CD4-positive, alpha-beta T cell treated with Interleukin-4 for 1 hour (primary cell): ENCODE measurements at regions not wholly inside any gene's neighbourhood (a gene's known extent, or its start where the extent isn't known, plus 50 kb on each side); places are given as distances from the start of the nearest gene placed in this dataset.
"Not testable (repeated sequence)": the region's sequence is repeated elsewhere in the genome, so short reads cannot be mapped to it uniquely, and the experiment has no call there.

Experiments
- DNase-seq, 2 donors: peaks; one replicate each; pipeline ENCODE4 v3.0.0-alpha.2; 2020 to 2022

DNA sequence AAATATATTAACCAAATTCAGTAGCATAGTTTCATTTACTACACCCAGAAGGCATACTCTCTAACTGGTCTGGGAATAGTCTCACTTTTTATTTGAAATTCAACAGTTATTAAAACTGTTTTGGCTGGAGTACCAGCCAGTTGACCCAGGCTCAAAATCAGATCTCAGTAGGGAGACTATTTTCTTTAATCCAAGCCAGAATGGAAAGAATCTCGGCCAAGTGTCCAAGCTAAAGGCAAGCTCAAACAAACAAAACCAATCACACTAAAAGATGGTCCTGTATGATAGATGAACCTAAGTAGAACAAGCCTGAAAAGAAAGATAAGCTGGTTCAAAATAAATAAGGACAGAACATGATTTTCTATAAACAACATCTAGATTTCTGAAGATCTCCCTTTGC is 259.6 kb upstream of the POM121L12 start:
- no peak for DNase-seq

DNA sequence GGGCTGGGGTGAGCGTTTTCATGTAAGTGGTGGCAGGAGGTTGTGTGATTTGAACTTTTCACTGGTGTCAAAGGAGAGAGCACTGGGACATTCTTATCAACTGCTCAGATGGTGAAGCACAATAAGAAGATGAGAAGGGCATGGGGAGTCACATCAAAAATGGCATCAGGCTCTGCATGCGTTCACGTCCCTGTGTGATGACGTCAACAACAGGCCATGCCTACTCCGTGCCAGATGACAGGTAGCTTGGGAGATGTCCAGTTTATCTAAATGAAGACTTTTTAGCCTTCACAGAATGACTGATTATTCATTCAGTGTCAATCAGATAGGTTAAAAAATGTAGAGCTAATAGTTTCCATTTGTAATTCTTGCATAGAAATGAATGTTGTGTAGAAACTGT is 264.3 kb upstream of the POM121L12 start:
- DNase-seq = no peak

DNA sequence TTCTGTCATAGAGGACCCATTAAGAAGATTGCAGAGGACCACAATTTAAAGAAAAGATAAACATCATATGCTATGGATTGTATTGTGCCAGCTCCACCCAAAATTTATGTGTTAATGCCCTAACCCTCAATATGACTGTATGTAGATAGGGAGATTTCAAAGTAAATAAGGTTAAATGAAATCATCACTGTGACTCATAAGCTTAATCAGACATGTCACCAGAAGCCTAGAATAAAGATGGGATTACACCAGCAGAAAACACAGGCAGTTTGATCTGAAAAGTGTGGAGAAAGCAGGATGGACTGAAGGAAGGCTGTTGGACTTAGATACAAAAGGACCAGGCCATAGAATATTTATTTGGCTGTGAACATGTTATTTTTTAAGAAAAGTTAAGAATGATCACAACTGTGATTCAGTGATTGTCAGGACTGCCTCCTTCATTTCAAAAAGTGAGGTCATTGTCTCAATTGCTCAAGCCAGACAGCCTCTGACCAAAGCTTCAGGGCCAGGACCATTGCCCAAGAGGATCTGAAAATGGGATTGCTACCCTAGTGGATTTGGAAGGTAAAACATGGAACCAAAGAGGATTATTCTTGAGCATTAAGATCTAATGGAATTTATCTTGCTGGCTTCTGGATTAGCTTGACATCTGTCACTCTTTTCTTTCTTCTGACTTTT is 270.8 kb upstream of the POM121L12 start:
- no peak for DNase-seq

DNA sequence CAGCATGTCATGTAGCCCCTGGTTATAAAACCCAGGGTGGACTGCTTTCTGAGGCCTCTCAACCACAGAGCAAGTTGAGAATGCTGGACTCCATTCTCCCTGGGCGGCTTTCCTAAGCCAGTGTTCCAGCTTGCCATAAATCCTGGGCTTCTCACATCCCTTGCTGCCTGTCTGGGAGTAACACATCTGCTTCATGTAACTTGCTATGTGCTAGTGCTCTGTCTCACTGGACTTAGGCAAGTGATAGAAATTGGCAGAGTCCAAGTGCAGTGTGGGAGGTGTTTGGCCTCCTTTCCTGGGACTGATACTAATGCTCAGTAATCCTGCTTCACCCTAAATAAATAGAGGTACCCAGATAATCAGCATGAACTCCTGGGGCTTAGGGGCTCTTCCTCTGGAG is 277.1 kb upstream of the POM121L12 start:
- no peak for DNase-seq

DNA sequence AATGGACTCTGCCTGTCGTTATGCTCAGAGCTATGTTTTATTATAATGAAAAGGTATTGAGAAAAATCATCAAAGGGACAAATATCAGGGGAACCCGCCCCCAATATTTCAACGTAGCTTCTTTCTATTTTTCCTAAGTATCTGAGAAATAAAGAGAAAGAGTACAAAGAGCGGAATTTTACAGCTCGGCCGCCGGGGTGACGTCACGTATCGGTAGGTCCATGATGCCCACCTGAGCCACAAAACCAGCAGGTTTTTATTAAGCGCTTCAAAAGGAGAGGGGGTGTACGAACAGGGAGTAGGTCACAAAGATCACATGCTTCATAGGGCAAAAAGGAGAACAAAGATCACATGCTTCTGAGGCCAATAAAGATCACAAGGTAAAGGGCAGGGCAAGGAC is 281.6 kb upstream of the POM121L12 start:
- no peak for DNase-seq

DNA sequence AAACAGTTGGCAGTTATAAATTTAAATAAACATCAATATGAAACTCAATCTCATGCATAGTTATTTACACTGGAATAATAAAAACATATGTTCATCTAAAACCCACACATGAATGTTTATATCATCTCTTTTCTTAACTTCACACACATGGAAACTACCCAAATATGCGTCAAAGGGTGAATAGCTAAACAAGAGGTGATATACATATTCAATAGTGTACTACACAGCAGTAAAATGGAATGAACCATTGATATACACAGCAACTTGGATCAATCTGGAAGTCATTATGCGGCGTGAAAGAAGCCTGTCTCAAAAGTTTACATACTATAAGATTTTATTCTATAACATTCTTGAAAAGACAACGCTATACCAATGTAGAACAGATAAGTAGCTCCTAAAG is 282.5 kb upstream of the POM121L12 start:
- DNase-seq = no peak

DNA sequence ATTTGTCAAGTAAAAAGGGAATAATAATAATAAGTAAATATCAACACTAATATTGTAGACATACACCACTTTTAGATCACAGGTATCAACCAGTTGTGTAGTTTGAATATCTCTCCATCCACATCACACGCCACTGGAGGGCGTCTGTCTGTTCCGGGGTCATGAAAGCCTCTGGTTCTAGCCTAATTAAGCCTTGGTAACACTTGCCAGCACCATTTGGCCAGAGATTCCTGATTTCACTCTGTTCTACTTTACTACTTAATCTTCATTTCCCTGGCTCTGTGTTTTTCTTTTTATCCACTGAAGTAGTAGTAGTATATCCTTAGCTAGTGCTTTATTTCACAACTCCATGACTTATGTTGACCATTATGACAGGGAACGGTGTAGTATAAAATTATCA is 285.6 kb upstream of the POM121L12 start:
- DNase-seq = no peak

DNA sequence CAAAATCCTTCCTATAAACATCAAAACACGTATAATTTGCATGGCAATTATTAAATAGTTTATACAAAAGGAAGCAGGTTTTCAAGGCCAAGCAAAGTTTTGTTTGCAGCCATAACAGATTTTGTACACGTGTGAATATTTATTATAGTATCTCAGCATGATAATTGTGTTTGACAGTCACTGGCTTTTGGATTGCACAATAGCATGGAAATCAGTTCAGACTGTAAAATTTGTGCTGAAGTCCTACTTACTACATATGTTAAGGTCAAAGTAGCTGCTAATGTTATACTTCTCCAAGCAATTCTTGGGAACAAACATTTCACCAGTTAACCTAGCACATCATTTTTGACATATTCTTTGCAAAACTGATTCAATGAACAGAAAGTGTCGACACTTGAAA is 287.6 kb upstream of the POM121L12 start:
- no peak for DNase-seq

DNA sequence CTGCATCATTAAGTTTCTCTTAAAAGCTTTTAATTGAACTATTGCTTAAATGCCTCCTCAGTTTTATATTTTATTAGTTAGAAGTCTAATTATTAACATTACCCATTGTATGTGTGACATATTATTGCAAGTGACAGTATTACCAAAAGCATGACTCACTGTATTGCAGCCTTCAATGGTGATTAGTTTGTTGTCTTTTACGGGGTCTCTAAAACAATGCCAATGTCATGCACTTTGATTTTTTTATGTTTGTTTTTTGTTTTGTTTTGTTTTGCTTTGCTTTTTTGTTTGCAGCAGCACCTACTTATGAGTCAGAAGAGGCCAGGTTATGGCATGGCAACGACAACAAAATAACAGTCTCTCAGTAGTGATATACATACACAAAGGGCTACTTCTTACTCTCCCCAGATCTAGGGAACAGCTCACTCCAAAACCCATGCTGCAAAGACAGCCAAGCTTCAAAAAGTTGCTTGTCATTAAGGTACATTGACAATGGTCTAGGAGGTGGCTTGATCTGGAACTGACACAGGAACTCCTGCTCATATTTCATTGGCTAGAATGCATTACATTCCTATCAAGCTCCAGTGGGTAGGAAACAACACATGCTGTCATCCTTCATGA is 293.7 kb upstream of the POM121L12 start:
- DNase-seq = no peak

DNA sequence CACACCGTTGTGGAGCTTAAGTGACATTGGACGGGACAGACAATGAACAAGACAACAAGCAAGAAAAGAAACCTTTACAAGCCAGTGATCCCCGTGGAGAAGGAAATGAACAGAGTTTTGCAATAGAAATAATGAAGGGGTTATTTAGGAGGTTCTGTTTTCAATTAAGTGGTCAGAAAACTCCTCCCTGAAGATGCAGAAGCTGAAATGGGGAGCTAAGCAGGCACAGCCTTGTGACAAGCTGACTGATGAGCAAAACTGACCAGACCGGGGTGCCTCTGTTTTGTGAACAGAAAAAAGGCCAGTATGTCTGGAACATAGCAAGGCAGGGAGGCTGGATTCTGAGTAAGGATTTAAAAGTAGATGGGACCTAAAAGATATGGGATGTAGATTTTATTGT is 299.8 kb upstream of the POM121L12 start:
- no peak for DNase-seq

DNA sequence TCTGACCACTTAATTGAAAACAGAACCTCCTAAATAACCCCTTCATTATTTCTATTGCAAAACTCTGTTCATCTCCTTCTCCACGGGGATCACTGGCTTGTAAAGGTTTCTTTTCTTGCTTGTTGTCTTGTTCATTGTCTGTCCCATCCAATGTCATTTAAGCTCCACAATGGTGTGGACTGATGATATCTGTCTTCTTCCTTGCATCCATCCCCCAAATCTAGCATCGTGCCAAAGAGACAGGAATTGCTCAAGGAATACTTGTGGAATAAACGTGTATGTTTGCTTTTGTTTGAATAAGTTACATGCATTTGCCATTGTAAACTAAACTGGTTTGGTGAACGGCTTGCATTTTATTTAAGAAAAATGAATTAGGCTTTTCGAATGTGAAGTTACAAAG is 306.8 kb upstream of the POM121L12 start:
- DNase-seq = not testable (repeated sequence)

DNA sequence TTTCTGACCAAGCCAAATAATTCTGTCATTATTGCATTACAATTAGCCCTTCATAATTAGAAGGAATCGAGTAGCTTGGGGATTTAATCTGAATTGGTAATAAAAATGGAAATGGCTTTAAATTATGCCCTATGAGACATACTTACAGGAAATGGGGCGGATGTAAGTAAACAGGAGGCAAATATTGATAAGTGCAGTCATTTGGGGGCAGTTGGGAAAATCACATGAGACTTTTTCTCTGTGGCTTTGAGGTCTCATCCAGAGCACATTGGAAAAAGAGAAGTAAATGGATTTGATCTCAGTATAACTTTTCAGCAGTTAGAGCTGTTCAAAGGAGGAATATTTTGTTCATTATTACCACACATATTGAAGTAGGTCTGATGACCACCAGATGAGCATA is 307.8 kb upstream of the POM121L12 start:
- no peak for DNase-seq

DNA sequence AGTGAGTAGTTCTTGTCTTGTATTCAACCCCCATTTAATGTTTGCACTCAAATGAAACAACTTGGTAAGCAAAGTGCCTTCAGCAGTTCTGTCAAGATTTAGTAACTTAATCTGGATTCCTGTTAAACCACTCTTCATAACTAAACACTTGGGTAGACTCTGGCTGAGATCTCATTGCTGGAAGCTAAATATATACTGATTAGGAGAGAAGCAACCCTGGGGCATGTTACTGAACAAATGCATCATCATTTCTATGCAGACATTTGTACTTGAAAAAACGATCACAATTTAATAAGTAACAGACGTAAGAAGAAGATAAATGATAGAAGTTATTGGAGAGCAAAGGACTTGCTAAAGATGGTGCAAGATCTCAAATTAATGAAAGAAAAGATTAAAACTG is 308.4 kb upstream of the POM121L12 start:
- DNase-seq = no peak

DNA sequence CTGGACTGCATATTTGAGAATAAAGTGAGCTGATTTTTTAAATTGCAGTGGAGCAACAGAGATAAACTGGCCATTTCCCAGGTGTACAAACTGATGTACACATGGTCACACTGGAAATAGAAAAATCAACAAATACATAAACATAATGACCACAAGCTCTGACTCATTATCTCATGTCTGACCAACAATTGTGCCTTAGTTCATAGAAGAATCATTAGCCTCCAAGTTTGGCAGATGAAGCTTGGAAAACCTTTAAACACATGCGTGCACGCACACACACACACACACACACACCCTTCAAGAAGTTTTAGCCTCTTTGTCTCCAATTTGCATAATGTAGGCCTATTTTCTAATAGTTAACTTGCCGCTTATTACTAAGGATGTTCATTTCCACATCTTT is 308.9 kb upstream of the POM121L12 start:
- no peak for DNase-seq

DNA sequence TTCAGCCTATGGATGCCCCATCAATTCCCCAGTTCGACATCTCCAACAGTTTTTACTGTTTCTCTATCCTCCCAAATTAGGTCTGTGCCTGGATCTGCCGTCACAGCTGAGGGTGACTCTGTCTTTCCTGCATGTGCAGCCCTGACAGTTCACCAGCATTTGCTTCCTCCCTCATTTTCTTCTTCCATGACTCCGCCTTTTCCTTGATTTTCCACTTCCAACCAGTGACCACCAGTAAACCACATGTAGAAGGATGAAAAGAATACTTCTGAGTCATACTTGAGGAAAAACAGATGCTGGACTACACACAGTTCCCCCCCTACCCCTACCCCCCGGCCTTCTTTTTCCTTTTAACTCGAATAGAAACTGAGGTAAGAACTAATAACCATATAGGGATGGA is 311.8 kb upstream of the POM121L12 start:
- no peak for DNase-seq

DNA sequence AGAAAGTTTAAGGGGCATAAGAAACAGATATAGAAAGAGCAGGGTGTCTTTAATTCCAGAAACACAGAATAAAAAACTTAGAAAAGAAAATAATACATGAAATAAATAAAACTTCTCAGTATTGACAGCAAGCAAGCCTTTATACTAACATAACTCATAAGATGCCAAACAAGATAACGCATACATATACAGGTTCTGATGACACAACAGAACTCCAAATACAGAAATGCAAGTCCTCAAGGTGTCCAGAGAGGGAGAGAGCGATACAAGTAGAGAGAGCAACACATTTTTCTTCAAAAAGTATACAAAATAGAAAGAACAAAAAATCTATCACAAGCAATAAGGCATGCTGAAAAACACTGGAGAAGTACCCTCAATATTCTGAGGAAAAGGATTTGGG is 314.6 kb upstream of the POM121L12 start:
- no peak for DNase-seq

DNA sequence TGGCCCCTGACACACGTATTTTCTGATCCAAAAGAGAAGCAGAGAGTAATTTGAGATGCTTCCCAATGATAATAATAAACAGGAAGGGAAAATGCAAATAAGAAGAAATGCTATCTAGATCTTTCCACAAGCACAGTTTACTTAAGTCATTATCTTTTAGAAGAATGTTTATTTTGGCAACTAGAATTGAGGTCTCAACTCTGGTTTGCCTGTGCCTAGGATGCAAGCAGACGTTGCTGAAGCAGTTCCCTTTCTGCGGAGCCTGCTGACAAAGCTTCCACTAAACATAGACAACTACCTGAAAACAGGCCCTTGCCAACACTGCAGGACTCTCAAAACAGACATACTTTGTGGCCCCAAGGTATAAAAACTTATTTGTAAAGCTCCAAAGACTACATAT is 315.8 kb upstream of the POM121L12 start:
- no peak for DNase-seq

DNA sequence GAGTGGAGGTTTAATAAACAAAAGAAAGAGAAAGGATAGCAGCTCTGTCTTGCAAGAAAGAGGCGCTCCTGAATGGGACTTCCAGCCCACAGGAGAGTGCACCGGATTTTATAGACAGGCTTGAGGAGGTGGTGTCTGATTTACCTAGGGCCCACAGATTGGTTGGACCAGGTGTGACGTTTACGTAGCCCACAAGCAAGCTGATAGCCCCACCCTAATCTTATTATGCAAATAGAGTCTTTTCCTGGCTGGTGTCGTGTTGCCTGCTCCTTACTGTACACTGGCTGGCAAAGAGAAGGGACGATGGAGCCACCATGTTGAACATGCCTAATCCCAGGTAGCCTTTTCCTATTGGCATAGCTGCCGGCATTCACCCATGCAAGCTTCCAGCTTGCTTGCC is 319.7 kb upstream of the POM121L12 start:
- DNase-seq = no peak

DNA sequence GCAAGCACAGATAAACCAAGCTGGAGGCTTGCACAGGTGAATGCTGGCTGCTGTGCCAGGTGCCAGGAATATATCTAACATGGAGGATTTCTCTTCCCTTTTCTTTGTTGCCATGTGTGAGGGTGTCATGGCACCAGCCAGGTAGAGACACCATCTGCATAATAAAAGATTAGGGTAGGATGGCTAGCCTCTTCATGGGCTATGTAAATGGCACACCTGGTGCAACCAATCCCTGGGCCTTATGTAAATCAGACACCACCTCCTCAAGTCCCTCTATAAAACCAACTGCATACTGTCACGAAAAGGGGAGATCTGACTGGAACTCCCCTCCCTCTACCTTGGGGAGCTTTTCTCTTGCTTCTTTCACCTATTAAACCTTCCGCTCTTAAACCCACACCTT is 322.5 kb upstream of the POM121L12 start:
- no peak for DNase-seq

DNA sequence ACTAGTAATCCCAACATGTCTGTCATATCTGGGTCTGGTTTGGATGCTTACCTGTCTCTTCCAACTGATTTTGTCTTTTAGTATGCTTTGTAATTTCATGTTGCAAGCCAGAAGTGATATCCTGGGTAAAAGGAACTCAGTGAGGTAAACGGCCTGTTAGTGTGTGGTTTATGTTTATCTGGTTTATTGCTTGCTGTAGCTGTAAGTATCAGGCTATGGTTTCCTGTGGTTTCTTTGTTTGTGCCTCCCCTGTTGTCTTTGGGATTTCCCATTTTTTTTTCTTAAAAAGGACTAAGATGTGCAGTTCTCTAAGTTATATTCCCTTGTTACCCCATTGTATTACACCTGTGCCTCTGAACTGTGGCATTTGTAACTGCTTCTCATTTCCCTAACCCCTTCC is 323.5 kb upstream of the POM121L12 start:
- DNase-seq = no peak

DNA sequence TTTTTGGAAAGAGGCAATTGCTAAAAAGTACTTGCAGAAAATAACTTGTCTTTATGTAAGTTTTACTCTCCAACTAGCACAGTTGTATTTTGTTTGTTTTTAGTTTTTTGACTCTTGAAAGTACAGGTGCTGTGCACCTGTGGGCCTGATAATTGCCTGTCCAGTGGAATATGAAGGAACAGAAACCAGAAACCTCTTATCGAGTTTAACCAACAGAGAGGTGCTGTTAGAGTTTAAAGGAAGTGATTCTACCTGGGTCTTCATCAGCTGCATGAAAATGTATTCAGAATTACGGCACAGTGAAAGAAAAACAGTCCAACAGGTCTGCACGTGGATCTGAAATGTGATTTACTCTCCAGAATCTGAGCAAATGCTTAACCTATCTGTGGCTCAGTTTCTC is 326.6 kb upstream of the POM121L12 start:
- DNase-seq = no peak

DNA sequence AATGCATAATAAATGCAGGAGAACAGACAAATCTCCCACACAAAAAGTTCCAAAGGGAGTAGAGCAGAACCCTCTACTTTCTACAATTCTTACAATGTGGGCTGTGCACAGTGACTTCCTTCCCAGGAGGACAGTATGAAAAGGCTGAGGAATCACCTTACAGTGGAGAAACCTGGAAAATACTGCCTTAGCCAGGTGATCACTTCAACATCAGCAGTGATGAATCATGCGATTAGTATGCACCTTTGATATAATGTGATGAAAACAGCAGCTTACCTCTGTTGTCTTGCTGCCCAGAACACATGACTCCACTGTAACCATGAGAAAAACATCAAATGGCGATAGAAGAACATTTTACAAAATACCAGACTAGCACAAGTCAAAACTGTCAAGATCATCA is 329.7 kb upstream of the POM121L12 start:
- DNase-seq = no peak

DNA sequence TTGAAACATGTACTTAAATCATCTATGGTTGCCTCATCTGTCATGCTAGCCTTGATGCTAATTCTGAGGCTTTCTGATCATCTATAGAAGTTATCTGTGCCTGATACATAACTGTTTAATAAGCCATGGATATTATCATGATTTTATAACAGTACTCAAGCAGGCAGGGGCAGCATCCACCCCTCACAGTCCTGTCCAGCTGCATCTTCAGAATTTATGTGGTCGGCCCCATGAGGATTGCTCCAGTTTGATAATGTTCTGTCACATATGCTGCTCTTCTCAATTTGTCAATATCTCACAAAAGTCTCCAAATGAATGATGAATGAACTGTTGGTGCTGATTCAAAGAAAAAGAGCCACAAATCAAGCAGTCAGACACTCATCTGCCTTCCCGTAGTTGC is 335.1 kb upstream of the POM121L12 start:
- no peak for DNase-seq

DNA sequence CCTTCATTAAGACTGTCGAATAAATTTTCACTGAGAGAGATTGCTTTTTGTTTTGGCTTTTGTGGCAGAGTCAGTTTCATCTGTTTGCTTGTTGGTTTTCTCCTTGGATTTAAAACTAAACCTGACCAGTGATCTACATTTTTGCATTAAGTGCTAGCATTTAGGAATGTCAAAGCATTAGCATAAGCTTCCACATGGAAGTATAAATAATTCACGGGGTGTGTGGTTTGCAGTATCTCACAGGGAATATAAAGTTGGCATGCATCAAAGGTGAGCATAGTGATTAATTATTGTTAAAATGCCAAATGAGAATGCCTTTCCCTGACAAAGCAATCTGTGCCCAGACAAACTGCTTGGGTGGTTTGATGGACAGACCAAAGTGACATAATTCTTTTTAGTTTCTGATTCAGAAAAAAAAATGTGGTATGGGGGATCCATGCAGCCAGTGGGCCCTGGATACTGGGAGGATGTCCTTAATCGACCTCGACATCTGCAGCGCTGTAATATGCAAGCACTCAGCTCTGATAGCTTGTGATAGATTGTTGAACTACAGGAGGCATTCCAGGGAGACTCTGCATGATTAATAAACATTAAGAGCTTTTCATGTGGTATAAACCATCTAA is 339.3 kb upstream of the POM121L12 start:
- no peak for DNase-seq

DNA sequence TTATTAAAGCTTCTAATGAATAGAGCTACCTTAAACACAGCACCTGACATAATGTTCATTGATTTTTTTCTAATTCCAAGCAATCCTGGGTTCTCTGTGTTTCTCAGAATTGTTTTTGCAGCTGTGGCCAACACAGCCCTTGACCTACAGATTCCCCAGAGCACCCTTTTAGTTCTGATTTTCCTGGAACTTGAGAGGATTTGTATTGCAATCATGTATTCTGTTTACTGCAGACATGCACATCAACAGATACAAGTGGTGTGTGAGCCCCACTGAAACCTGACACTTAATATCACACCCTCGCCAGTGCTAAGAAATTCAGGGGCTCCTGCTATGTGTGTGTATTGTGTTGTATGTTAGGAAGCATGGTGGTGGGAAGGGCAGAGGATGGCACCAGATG is 344.2 kb upstream of the POM121L12 start:
- no peak for DNase-seq
